ENCODE measurements at regions not wholly inside any gene's neighbourhood (a gene's known extent, or its start where the extent isn't known, plus 50 kb on each side); places are given as distances from the start of the nearest gene placed in this dataset.

DNA sequence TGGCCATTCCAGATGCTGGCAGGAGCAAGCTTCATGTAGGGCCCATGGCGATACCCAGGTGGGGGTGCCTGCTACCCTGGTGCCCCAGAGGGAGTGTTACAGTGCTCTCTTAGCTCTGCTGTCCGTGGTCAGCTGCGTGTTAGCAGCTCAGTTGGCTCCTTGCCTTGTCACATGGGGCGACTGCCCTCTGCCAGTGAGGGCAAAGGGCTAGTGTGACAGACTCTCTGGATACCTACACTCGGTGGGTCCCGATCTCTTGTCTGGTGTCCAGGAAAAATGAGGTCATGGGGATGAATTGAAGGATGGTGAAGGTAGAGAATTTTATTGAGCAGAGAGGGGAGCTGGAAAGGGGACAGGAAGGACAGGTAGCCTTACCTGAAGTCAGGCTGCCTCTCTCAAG is 152.2 kb downstream of the CYP26A1 start:
- BruUV-seq (replicated peaks) = no TSS peak
- CTCF ChIA-PET = no interaction called here

More for the DNA sequence above, 152.2 kb downstream of the CYP26A1 start:
- Histone ChIP-seq H3K27me3 (ENCODE audit: control insufficient read depth in 2 of 2, insufficient read depth in 2 of 2, low read length in 2 of 2) (peaks cover 6 to 8% of the 10 kb centered on the region in 2 experiments), H3K4me1 (ENCODE audit: control insufficient read depth, extremely low read depth, insufficient read depth, low read length) (no peaks in the 10 kb centered on the region), H3K36me3 (ENCODE audit: control insufficient read depth in 2 of 2, extremely low read depth in 1 of 2, insufficient read depth in 2 of 2, low read length in 2 of 2) (no peaks in the 10 kb centered on the region), H3K9me1 (replicated peaks; ENCODE audit: control insufficient read depth, extremely low read depth, insufficient read depth, low read length) (no peaks in the 10 kb centered on the region), H2AFZ (ENCODE audit: low read depth, low read length) (no peak overlapping the region), H3K9ac (replicated peaks; ENCODE audit: extremely low read depth, insufficient read depth, low read length) (no peak overlapping the region), H3K9me3 (replicated peaks; ENCODE audit: control insufficient read depth, insufficient read depth, low read length) (no peaks in the 10 kb centered on the region), H3K79me2 (ENCODE audit: control insufficient read depth, insufficient read depth, low read length) (no peaks in the 10 kb centered on the region), H4K20me1 (replicated peaks; ENCODE audit: control insufficient read depth, extremely low read depth, insufficient read depth, low read length) (no peaks in the 10 kb centered on the region), H3K4me2 (ENCODE audit: insufficient read depth, low read length) (no peak overlapping the region), H3K27ac (ENCODE audit: insufficient read depth, low read depth, low read length) (no peak overlapping the region), H3K4me3 (replicated peaks in 1 of 3; ENCODE audit: insufficient read depth in 1 of 3, low read depth in 1 of 3, low read length in 3 of 3) (no peak overlapping the region)
- dilution Hi-C loops (cut with MboI; ENCODE audit: extremely low pct_ligation_motif_present, low sequenced_read_pairs) = no loop called here
- POLR2A ChIA-PET = interaction anchor here (0.6 kb wide), 1 partner anchor 46 kb away, joined by 3 read pairs; no protein-coding TSS in a partner anchor
- intact Hi-C loops (cut with micrococcal nuclease) = no loop called here
- DNase-seq (ENCODE audit: low read depth, low spot score) (no peak), FAIRE-seq (no peak)
- TF ChIP-seq CTCF (IDR thresholded peaks at IDR 0.05; ENCODE audit: extremely low read depth in 1 of 2, insufficient read depth in 1 of 2, low read depth in 1 of 2, low read length in 2 of 2) (no peak), FOS (IDR thresholded peaks at IDR 0.05; ENCODE audit: borderline replicate concordance, insufficient read depth, low read length) (no peak), POLR2A (IDR thresholded peaks at IDR 0.05; ENCODE audit: low read depth, low read length) (no peak), JUN (IDR thresholded peaks at IDR 0.05; ENCODE audit: borderline replicate concordance, insufficient read depth, insufficient read length, low read depth) (no peak), MYC (IDR thresholded peaks at IDR 0.05; ENCODE audit: low read depth, low read length) (no peak), EZH2 (IDR thresholded peaks at IDR 0.05; ENCODE audit: borderline replicate concordance, low read depth, low read length, severe bottlenecking) (no peak), GATA2 (IDR thresholded peaks at IDR 0.05; ENCODE audit: insufficient read depth, insufficient read length, low read depth, low read length) (no peak), POLR2AphosphoS5 (IDR thresholded peaks at IDR 0.05; ENCODE audit: insufficient read depth, low read depth, low read length) (no peak)
- TF ChIP-seq, protein P1, sequence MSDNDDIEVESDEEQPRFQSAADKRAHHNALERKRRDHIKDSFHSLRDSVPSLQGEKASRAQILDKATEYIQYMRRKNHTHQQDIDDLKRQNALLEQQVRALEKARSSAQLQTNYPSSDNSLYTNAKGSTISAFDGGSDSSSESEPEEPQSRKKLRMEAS (IDR thresholded peaks at IDR 0.05; ENCODE audit: insufficient read depth, insufficient read length) = no peak
